ENCODE measurements at regions not wholly inside any gene's neighbourhood (a gene's known extent, or its start where the extent isn't known, plus 50 kb on each side); places are given as distances from the start of the nearest gene placed in this dataset.

GRCh38 chr17:74108126-74108705, 95.3 kb upstream of the RPL38 start:
- H3K4me3 ChIP-seq (ENCODE audit: low read depth, low read length), result no peak overlapping the region
- no peak for DNase-seq (ENCODE audit: low read depth, low spot score)
- TF ChIP-seq CTCF (IDR thresholded peaks at IDR 0.05; ENCODE audit: insufficient read depth, low read length, missing control alignments), result no peak
- CTCF ChIA-PET, result no interaction called here
- POLR2A ChIA-PET, result no interaction called here

- no peak for TF ChIP-seq CTCF (IDR thresholded peaks at IDR 0.05; ENCODE audit: insufficient read depth, low read length, missing control alignments)
- ChIA-PET CTCF (no interaction called here), POLR2A (no interaction called here)
- DNase-seq (ENCODE audit: low read depth, low spot score), result no peak
- H3K4me3 ChIP-seq (ENCODE audit: low read depth, low read length), result no peak overlapping the region
Observed at GRCh38 chr17:74110467-74110866, 93.0 kb upstream of the RPL38 start.

GRCh38 chr17:74113326-74113725, 90.2 kb upstream of the RPL38 start:
- H3K4me3 ChIP-seq (ENCODE audit: low read depth, low read length), result no peak overlapping the region
- CTCF ChIA-PET, result no interaction called here
- no peak for DNase-seq (ENCODE audit: low read depth, low spot score)
- POLR2A ChIA-PET, result no interaction called here
- no peak for TF ChIP-seq CTCF (IDR thresholded peaks at IDR 0.05; ENCODE audit: insufficient read depth, low read length, missing control alignments)

- POLR2A ChIA-PET, result no interaction called here
- no peak for DNase-seq (ENCODE audit: low read depth, low spot score)
- CTCF ChIA-PET, result no interaction called here
- TF ChIP-seq CTCF (IDR thresholded peaks at IDR 0.05; ENCODE audit: insufficient read depth, low read length, missing control alignments), result no peak
- no peak overlapping the region for H3K4me3 ChIP-seq (ENCODE audit: low read depth, low read length)
Observed at GRCh38 chr17:74113952-74114351, 89.5 kb upstream of the RPL38 start.

- CTCF ChIA-PET, result no interaction called here
Observed at GRCh38 chr17:74114881-74115470, 88.5 kb upstream of the RPL38 start.

GRCh38 chr17:74115586-74115985, 87.9 kb upstream of the RPL38 start:
- DNase-seq (ENCODE audit: low read depth, low spot score), result no peak
- POLR2A ChIA-PET, result no interaction called here
- no peak for TF ChIP-seq CTCF (IDR thresholded peaks at IDR 0.05; ENCODE audit: insufficient read depth, low read length, missing control alignments)
- no peak overlapping the region for H3K4me3 ChIP-seq (ENCODE audit: low read depth, low read length)
- CTCF ChIA-PET, result no interaction called here

More at GRCh38 chr17:74114881-74115470, 88.5 kb upstream of the RPL38 start:
- POLR2A ChIA-PET, result no interaction called here
- H3K4me3 ChIP-seq (ENCODE audit: low read depth, low read length), result no peak overlapping the region
- no peak for TF ChIP-seq CTCF (IDR thresholded peaks at IDR 0.05; ENCODE audit: insufficient read depth, low read length, missing control alignments)
- no peak for DNase-seq (ENCODE audit: low read depth, low spot score)

Measured in AG04449 (cell line).